HG03460 (cell line): ENCODE measurements at regions not wholly inside any gene's neighbourhood (a gene's known extent, or its start where the extent isn't known, plus 50 kb on each side); places are given as distances from the start of the nearest gene placed in this dataset.
"Not testable (repeated sequence)": the region's sequence is repeated elsewhere in the genome, so short reads cannot be mapped to it uniquely, and the experiment has no call there.

Source experiments
- ATAC-seq: cut with Tn5 transposase; IDR thresholded peaks from one replicate; pipeline ENCODE4 v1.9.1; 2021; ENCODE audit not compliant: unreplicated experiment

DNA sequence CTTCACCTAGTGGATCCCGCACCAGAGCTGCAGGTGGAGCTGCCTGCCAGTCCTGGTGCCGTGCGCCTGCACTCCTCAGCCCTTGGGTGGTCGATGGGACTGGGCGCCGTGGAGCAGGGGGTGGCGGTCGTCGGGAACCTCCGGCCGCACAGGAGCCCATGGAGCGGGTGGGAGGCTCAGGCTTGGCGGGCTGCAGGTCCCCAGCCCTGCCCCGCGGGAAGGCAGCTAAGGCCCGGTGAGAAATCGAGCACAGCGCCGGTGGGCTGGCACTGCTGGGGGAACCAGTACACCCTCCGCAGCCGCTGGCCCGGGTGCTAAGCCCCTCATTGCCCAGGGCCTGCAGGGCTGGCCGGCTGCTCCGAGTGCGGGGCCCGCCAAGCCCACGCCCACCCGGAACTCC lies 253.2 kb downstream of the MTERF1 start:
- not testable (repeated sequence) for ATAC-seq

DNA sequence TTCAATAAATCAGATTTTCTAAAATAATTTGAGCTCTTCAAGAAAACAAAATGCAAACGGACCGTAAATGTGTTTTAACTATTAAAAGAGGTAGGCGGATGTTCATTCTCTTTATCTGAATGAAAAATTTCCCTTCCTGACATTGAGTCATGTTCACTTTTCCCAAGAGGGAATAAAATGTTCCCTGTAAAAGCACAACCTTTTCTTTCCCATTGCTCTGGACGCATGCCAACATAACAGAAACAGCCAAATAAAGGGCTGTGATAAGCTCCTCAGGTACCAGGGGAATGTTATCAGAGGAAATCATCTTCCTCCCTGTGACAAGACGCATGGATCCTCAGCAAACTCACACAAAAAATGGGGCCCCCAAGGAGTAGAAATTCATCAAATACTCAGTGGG lies 251.8 kb downstream of the MTERF1 start:
- no peak for ATAC-seq

DNA sequence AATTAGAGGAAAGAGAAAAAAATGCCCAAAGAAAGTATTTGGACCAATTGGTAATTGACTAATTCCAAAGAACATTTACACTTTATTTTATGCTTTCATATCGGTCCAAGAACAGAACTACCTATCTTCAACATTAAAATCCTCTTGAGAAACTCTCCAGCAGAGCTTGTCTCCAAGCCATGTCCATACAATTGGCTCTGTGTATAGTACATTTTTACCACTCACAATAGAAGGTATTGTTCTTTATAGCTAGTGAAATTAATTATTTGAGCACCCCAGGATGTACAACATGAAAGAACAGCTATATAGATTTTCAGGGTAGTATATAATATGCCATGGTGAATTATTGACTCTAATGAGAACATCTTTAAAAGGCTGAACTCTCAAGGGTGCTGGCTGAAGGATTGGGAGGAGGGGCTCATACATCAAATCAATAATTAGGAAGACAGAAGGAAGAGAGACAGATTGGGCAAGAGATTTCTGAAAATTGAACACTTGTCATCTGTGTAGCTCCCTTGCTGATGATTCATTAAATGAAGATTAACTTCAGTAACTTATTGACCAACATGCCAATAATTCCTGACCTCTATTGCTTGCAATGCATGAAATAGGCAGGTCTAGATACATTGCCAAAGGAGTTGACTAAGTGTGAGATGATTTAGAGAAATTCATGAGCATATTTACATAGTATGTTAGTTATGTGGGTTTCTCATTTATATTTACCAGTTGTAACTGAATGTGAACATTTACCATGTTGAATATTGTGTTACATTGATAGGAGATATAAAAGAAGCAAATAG lies 249.7 kb downstream of the MTERF1 start:
- ATAC-seq = no peak

GRCh38 chr7:91632234-91632940 lies 248.1 kb downstream of the MTERF1 start:
- ATAC-seq = no peak

GRCh38 chr7:91633013-91633441 lies 247.5 kb downstream of the MTERF1 start:
- no peak for ATAC-seq

GRCh38 chr7:91634485-91635177 lies 245.9 kb downstream of the MTERF1 start:
- no peak for ATAC-seq

DNA sequence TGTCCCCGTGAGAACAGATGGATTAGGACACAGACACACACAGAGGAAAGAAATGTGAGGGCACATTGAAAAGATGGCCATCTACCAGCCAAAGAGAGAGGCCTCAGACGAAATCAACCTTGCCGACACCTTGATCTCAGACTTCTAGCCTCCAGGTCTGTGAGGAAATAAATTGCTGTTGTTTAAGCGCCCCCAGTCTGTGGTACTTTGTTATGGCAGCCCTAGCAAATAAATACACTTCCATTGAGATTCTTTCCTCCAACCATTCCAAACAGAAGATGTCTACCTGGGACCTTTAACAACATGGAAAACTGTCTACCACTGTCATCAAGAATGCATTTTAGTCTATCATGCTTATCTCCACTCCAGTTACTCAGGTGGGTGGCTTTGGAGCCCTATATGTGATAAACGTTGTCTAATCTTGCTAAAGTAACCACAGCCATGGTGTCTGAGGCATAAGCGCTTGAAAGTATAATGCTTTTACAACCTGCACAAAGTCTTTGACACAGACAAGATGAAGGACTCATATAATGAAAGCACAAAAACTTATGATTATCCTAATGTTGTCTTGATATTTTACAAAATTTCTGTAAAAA lies 244.3 kb downstream of the MTERF1 start:
- ATAC-seq = no peak

DNA sequence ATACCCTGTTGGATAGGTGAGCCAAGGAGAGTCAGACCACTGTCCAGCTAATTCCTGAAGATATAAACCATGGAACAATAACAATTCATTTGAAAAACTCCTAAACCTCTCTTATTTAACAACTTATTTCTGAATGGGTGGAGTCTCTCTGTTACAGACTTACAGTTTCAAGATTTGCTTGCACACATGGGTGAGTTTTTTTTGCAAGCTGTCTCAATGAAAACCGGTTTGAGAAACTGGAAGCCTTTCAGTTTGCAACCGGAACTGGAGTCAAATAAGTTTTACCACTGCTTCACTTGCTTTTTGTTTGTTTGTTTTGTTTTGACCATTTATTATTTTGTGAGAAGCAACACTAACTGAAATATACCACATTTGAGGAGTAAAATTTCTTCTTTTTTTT lies 243.8 kb downstream of the MTERF1 start:
- ATAC-seq = no peak

DNA sequence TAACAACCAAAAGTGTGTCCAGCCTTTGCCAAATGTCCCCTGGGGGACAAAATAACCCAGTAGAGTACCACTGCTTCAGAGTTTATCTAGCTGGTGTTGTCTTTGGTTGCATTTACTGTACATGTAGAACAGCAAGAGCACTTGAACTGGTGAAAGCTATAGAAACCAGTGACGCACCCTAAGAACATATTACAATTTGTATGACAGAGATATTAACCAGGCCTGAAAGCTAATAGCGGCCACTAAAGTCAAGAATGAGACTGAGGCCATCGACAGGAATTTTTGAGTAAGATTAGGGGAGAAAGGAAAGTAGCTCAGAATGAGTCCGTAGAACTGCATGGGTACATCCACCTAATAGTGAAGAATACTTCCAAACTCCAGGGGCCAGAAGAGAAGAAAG lies 236.2 kb downstream of the MTERF1 start:
- no peak for ATAC-seq

DNA sequence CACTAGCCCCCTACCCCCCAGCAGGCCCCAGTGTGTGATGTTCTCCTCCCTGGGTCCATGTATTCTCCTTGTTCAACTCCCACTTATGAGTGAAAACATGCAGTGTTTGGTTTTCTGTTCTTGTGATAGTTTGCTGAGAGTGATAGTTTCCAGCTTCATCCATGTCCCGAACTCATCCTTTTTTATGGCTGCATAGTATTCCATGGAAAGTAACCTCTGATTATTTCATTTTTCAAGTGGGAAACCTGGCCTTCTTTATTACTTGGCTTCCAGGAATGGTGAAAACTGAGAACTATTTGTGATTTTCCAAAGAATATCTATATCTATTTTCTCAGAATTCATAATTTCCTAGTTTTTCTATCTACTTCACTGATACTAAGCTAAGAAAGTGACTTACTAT lies 235.0 kb downstream of the MTERF1 start:
- ATAC-seq = no peak

DNA sequence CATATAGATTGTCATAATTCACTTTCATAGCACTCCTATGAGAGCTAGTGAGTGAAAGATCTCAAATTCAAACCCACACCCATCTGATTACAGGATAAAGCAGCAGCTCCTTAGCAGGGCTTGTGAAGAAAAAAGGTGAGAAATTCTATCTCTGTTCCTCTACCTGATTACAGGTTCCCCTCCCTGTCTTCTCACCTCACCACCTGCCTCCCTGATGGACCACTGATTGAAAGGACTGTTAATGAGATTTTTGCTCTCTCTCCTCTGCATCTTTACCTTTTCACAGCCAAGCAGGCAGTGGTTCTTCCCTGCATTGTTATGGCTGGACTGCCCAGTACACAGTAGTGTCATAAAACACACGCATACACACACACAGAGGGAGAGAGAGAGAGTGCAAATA lies 228.5 kb downstream of the MTERF1 start:
- no peak for ATAC-seq

- no peak for ATAC-seq
These were observed 227.2 kb downstream of the MTERF1 start for GRCh38 chr7:91653286-91653685.

GRCh38 chr7:91655656-91656055 lies 224.8 kb downstream of the MTERF1 start:
- no peak for ATAC-seq

- no peak for ATAC-seq
These were observed 223.7 kb downstream of the MTERF1 start for GRCh38 chr7:91656541-91657482.

- no peak for ATAC-seq
These were observed 222.9 kb downstream of the MTERF1 start for GRCh38 chr7:91657483-91658071.

- no peak for ATAC-seq
These were observed 221.4 kb downstream of the MTERF1 start for GRCh38 chr7:91659096-91659495.

- ATAC-seq = no peak
These were observed 219.7 kb downstream of the MTERF1 start for GRCh38 chr7:91660734-91661356.

DNA sequence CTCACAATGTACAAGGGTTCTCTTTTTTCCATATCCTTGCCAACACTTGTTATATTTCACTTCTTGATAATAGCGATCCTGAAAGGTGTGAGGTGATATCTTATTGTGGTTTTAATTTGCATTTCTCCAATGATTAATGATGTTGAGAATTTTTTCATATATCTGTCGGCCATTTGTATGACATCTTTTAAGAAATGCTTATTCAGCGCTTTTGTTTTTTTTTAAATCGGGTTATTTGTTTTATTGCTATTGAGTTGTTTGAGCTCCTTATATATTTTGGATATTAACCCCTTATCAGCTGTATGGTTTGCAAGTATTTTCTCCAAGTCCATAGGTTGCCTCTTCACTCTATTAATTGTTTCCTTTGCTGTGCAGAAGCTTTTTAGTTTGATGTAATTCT lies 218.8 kb downstream of the MTERF1 start:
- no peak for ATAC-seq

DNA sequence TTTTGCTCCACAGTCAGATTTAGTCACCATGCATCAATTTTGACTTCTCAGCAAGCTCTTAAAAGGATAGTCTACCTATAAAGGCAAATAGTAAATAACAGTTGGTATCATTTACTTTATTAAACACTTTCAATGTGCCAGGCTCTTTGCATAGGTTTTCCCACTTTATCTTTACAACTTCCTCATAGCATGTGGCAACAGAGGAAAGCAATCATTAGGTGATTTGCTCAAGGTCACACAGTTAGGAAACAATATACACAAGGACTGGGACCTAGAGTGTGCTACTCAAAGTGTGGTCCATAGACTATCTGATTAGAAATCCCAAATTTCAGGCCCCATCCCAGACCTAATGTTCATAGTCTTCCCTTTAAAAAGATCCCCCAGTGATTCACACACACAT lies 212.3 kb downstream of the MTERF1 start:
- no peak for ATAC-seq

DNA sequence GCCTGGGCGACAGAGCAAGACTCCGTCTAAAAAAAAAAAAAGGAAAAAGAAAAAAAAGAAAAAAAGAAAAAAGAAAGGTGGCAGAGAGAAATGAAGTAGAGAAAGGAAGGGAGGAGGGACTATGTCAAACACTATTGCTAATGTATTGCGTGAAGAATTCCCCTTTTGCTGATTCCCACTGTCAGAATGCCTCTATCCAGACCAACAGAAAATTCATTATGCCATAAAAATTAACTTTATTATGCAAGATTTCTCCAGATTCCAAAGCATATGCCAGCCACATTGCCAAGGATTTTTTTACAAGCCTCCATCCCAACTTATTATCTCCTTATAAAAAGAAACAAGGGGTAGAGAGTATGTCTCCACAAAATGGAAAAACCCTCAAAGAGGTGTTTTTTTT lies 209.3 kb downstream of the MTERF1 start:
- ATAC-seq = no peak
